ENCODE measurements at regions not wholly inside any gene's neighbourhood (a gene's known extent, or its start where the extent isn't known, plus 50 kb on each side); places are given as distances from the start of the nearest gene placed in this dataset.

DNA sequence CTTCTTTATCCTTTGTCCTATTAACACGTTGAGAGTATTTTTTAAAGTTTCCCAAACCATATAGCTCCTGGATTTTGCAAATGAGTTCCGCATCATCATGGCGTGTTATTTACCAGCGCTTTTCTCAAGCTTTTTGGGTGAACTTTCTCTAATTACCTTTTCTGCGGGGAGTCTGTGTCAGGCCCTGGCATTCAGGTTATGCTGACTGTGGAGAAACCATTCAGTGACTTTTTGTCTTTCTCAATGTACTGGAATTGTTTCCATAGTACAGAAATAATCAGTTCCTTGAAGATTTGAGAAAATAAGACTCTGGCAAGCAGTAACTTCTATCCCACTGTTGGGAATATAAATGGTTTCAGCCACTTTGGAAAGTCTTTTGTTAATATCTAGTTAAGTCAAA lies 115.3 kb downstream of the CDH26 start:
- DNase-seq = no peak
- Histone ChIP-seq H3K36me3 (ENCODE audit: insufficient read depth, low read length) (no peaks in the 10 kb centered on the region), H3K27me3 (ENCODE audit: low read length) (0 out of 2 replicates have a peak, but pooled peaks cover 2% of the 10 kb centered on the region), H3K9me3 (ENCODE audit: low read length) (no peaks in the 10 kb centered on the region), H4K20me1 (ENCODE audit: insufficient read depth, low read depth, low read length) (no peaks in the 10 kb centered on the region), H3K4me3 (ENCODE audit: low read length) (no peak overlapping the region), H3K9me2 (replicated peaks; ENCODE audit: insufficient read depth, low read length) (no peaks in the 10 kb centered on the region), H2AFZ (ENCODE audit: low read length) (no peak overlapping the region), H3K4me1 (ENCODE audit: low read length) (no peaks in the 10 kb centered on the region), H3K79me2 (ENCODE audit: low read length) (no peaks in the 10 kb centered on the region), H3K27ac (ENCODE audit: low read length) (no peak overlapping the region), H3K9ac (ENCODE audit: low read length) (no peak overlapping the region), H3K4me2 (ENCODE audit: low read depth, low read length, poor library complexity, severe bottlenecking) (no peak overlapping the region)

DNA sequence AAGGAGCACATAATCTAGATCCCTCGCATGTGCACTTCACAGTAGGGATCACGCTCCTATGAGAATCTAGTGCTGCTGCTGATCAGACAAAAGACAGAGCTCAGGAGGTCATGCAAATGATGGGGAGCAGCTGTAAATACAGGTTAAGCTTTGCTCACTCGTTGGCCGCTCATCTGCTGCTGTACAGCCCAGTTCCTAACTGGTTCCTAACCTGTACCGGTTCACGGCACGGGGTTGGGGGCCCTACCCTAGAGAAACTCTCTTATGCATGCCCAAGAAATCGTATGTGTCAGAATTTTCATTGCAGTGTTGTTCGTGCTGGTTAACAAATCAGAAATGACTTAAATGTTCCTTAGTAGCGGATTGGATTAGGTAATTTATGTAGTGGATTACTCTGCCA lies 116.1 kb downstream of the CDH26 start:
- H3K27me3 ChIP-seq (ENCODE audit: low read length) = 0 out of 2 replicates have a peak, but pooled peaks cover 2% of the 10 kb centered on the region
- no peaks in the 10 kb centered on the region for H3K79me2 ChIP-seq (ENCODE audit: low read length)
- no peak overlapping the region for H2AFZ ChIP-seq (ENCODE audit: low read length)
- H3K4me3 ChIP-seq (ENCODE audit: low read length) = no peak overlapping the region
- no peaks in the 10 kb centered on the region for H4K20me1 ChIP-seq (ENCODE audit: insufficient read depth, low read depth, low read length)
- H3K4me1 ChIP-seq (ENCODE audit: low read length) = no peaks in the 10 kb centered on the region
- no peak for DNase-seq
- H3K36me3 ChIP-seq (ENCODE audit: insufficient read depth, low read length) = no peaks in the 10 kb centered on the region
- no peak overlapping the region for H3K9ac ChIP-seq (ENCODE audit: low read length)
- no peaks in the 10 kb centered on the region for H3K9me2 ChIP-seq (replicated peaks; ENCODE audit: insufficient read depth, low read length)
- no peak overlapping the region for H3K27ac ChIP-seq (ENCODE audit: low read length)
- no peaks in the 10 kb centered on the region for H3K9me3 ChIP-seq (ENCODE audit: low read length)
- H3K4me2 ChIP-seq (ENCODE audit: low read depth, low read length, poor library complexity, severe bottlenecking) = no peak overlapping the region

DNA sequence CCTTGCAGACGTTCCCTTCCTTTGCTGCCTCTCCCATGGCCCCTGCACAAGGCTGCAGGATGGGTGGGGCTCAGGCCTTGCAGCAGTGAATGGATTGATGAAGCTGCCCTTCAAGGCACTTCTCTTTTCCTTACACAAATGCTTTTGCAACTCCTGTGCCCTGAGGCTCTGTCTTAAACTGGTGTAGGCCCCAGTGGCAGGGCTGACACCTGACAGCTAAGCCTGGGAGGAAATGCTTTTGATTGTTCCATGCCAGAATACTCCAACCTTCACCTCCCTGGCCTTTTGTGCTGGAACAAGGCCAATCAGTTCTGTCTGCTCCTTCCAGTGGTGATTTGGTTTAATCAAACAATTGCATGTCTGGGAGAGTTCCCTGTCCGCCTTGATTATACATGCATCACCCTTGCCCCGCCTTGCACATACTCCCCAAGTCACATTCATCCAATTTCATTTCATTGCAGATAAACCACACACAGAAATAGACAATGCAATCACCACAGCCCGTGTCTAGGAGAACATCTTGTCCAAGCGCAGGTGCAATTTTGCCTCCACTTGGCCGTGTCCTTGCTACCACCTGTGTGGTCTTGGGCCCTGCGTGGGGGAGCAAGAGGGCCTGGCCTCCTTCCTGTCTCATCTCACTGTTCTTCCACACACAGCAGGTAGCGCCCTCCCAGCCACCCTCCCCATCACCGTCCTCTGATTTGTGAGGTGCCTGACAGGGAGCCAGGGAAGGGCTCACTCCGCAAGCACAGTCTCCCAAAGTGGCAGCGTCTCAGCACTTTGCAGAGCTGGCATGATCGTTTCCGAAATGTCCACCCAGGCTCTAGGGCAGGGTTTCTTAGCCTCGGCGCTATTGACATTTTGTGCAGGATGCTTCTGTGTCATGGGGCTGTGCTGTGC lies 120.4 kb downstream of the CDH26 start:
- Histone ChIP-seq H2AFZ (ENCODE audit: low read length) (no peak overlapping the region), H4K20me1 (ENCODE audit: insufficient read depth, low read depth, low read length) (no peaks in the 10 kb centered on the region), H3K36me3 (ENCODE audit: insufficient read depth, low read length) (no peaks in the 10 kb centered on the region), H3K4me2 (ENCODE audit: low read depth, low read length, poor library complexity, severe bottlenecking) (no peak overlapping the region), H3K4me1 (ENCODE audit: low read length) (no peaks in the 10 kb centered on the region), H3K27ac (ENCODE audit: low read length) (no peak overlapping the region), H3K9me2 (replicated peaks; ENCODE audit: insufficient read depth, low read length) (no peaks in the 10 kb centered on the region), H3K4me3 (ENCODE audit: low read length) (no peak overlapping the region), H3K79me2 (ENCODE audit: low read length) (no peaks in the 10 kb centered on the region), H3K9me3 (ENCODE audit: low read length) (no peaks in the 10 kb centered on the region), H3K9ac (ENCODE audit: low read length) (no peak overlapping the region), H3K27me3 (ENCODE audit: low read length) (no peaks in the 10 kb centered on the region)
- DNase-seq = no peak

DNA sequence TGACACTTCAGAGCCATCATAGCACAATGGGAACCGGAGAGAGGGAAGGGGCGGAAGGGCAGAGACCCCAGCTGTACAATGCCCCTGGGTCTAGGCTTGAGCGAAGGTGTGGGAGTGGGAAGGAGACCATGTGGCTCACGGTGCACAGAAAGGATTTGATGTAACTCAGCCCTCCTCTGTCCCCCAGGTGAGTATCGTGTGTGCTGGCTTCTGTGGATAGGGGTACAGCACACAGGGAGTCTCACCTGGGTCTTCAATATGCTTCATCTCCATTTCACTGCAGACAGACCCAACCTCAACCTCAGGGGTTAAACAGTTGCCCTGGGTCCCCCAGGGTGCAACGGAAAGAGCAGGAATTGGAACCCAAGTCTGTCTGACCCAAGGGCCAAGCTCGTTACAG lies 122.2 kb downstream of the CDH26 start:
- no peaks in the 10 kb centered on the region for H4K20me1 ChIP-seq (ENCODE audit: insufficient read depth, low read depth, low read length)
- no peaks in the 10 kb centered on the region for H3K36me3 ChIP-seq (ENCODE audit: insufficient read depth, low read length)
- no peak overlapping the region for H3K4me2 ChIP-seq (ENCODE audit: low read depth, low read length, poor library complexity, severe bottlenecking)
- H3K4me1 ChIP-seq (ENCODE audit: low read length) = no peaks in the 10 kb centered on the region
- H3K27ac ChIP-seq (ENCODE audit: low read length) = no peak overlapping the region
- no peaks in the 10 kb centered on the region for H3K9me2 ChIP-seq (replicated peaks; ENCODE audit: insufficient read depth, low read length)
- H3K9ac ChIP-seq (ENCODE audit: low read length) = no peak overlapping the region
- H3K27me3 ChIP-seq (ENCODE audit: low read length) = no peaks in the 10 kb centered on the region
- no peaks in the 10 kb centered on the region for H3K79me2 ChIP-seq (ENCODE audit: low read length)
- H2AFZ ChIP-seq (ENCODE audit: low read length) = no peak overlapping the region
- no peak for DNase-seq
- H3K4me3 ChIP-seq (ENCODE audit: low read length) = no peak overlapping the region
- H3K9me3 ChIP-seq (ENCODE audit: low read length) = no peaks in the 10 kb centered on the region

DNA sequence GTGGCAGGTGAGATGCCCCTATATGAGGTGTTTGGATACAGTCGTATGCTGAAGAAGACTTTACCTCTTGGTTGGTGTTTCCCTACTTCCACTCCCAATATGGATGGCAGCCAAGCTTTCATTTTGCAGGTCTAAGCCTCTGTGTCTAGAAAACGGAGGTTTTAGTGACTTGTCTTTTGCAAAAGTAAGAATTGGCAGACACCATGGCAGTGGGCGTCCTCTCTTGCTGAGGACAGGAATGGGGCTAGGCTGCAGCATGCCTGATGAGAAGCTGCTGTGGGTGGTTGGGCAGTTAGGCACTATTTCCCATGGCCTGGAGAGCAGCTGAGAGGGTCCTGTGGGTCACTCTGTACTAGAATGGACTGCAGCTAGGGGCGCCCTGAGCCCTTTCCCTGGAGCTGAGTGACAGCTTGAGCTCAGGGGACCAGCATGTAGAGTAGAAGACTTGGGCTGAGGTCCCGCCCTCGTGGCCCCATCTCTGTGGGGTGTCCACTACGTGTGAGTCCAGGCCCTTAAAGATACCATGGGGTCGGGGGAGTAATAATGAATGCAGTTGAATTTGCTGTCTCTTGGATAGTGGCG lies 127.4 kb downstream of the CDH26 start:
- Histone ChIP-seq H3K27ac (ENCODE audit: low read length) (no peak overlapping the region), H3K9me3 (ENCODE audit: low read length) (no peaks in the 10 kb centered on the region), H3K4me3 (ENCODE audit: low read length) (no peak overlapping the region), H3K79me2 (ENCODE audit: low read length) (no peaks in the 10 kb centered on the region), H3K9ac (ENCODE audit: low read length) (no peak overlapping the region), H4K20me1 (ENCODE audit: insufficient read depth, low read depth, low read length) (no peaks in the 10 kb centered on the region), H3K4me1 (ENCODE audit: low read length) (no peaks in the 10 kb centered on the region), H3K36me3 (ENCODE audit: insufficient read depth, low read length) (no peaks in the 10 kb centered on the region), H3K9me2 (replicated peaks; ENCODE audit: insufficient read depth, low read length) (no peaks in the 10 kb centered on the region), H2AFZ (ENCODE audit: low read length) (no peak overlapping the region), H3K4me2 (ENCODE audit: low read depth, low read length, poor library complexity, severe bottlenecking) (no peak overlapping the region), H3K27me3 (ENCODE audit: low read length) (no peaks in the 10 kb centered on the region)
- no peak for DNase-seq

DNA sequence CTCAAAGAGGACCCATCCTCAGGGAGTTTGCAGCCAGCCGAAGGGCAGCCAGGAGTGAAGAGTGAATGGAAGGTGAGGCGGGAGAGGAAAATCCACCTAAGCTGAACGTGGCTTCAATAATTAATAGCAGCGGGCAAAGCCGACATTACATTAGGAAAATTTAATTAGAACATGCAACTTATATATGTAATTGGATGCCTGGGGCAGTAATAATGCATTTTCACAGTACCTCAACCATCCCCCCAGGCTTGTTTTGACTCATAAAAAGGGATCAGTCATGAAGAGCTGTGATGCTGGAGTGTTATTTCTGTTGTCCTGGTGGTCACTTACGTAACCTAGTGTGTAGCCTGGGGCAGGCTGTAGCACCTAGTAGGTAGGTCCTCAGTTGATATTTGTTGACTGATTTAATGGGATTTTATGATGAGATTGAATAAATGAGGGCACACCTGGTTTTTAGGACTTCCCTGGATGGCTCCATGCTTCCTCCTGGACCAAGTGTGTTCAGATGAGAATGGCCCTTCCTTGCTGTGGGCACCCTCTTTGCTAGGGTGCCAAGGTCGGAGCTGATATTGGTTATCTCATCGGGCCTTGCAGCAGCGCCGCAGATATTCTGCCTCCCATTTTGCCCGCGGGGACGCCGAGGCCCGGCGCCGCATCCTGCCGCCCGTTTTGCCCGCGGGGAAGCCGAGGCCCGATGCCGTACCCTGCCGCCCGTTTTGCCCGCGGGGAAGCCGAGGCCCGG lies 128.8 kb downstream of the CDH26 start:
- Histone ChIP-seq H2AFZ (ENCODE audit: low read length) (no peak overlapping the region), H3K79me2 (ENCODE audit: low read length) (no peaks in the 10 kb centered on the region), H4K20me1 (ENCODE audit: insufficient read depth, low read depth, low read length) (no peaks in the 10 kb centered on the region), H3K27ac (ENCODE audit: low read length) (no peak overlapping the region), H3K4me2 (ENCODE audit: low read depth, low read length, poor library complexity, severe bottlenecking) (no peak overlapping the region), H3K36me3 (ENCODE audit: insufficient read depth, low read length) (no peaks in the 10 kb centered on the region), H3K4me1 (ENCODE audit: low read length) (no peaks in the 10 kb centered on the region), H3K9me3 (ENCODE audit: low read length) (no peaks in the 10 kb centered on the region), H3K9ac (ENCODE audit: low read length) (no peak overlapping the region), H3K27me3 (ENCODE audit: low read length) (no peaks in the 10 kb centered on the region), H3K4me3 (ENCODE audit: low read length) (no peak overlapping the region), H3K9me2 (replicated peaks; ENCODE audit: insufficient read depth, low read length) (no peaks in the 10 kb centered on the region)
- no peak for DNase-seq

DNA sequence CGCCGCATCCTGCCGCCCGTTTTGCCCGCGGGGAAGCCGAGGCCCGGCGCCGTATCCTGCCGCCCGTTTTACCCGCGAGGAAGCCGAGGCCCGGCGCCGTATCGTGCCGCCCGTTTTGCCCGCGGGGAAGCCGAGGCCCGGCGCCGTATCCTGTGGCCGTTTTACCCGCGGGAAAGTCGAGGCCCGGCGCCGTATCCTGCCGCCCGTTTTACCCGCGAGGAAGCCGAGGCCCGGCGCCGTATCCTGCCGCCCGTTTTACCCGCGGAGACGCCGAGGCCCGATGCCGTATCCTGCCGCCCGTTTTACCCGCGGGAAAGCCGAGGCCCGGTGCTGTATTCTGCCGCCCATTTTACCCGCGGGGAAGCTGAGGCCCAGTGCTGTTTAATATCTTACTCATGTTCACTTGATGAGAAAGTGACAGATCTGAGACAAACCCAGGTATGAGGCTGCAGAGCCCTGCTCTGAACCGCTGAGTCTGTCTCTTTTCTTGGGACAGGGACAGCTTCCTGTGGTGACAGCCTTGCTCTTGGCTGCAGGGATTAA lies 129.4 kb downstream of the CDH26 start:
- no peak overlapping the region for H3K4me3 ChIP-seq (ENCODE audit: low read length)
- no peaks in the 10 kb centered on the region for H4K20me1 ChIP-seq (ENCODE audit: insufficient read depth, low read depth, low read length)
- no peak for DNase-seq
- H3K36me3 ChIP-seq (ENCODE audit: insufficient read depth, low read length) = no peaks in the 10 kb centered on the region
- H2AFZ ChIP-seq (ENCODE audit: low read length) = no peak overlapping the region
- no peaks in the 10 kb centered on the region for H3K79me2 ChIP-seq (ENCODE audit: low read length)
- no peaks in the 10 kb centered on the region for H3K4me1 ChIP-seq (ENCODE audit: low read length)
- H3K27me3 ChIP-seq (ENCODE audit: low read length) = no peaks in the 10 kb centered on the region
- H3K27ac ChIP-seq (ENCODE audit: low read length) = no peak overlapping the region
- no peak overlapping the region for H3K9ac ChIP-seq (ENCODE audit: low read length)
- H3K9me2 ChIP-seq (replicated peaks; ENCODE audit: insufficient read depth, low read length) = no peaks in the 10 kb centered on the region
- no peaks in the 10 kb centered on the region for H3K9me3 ChIP-seq (ENCODE audit: low read length)
- no peak overlapping the region for H3K4me2 ChIP-seq (ENCODE audit: low read depth, low read length, poor library complexity, severe bottlenecking)

DNA sequence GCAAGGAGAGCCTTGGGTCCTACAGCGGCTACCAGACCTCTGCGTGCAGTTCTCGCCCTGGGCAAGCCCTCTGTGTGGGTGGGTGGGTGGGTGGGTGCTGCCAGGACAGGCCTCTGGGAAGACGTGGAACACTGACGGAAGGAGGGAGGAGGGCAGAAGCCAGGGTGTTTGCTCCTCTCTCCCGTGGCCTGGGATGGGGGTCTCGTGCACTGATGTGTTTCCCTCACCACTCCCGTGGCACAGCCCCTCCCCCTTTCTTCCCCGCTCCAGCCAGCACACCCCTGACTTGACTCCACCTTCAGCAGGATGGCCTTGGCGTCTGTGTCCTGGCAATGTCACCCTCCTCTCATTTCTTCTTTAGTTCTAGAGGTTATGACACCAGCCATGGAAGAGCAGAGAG lies 130.0 kb downstream of the CDH26 start:
- no peak for DNase-seq
- no peaks in the 10 kb centered on the region for H3K9me2 ChIP-seq (replicated peaks; ENCODE audit: insufficient read depth, low read length)
- H4K20me1 ChIP-seq (ENCODE audit: insufficient read depth, low read depth, low read length) = no peaks in the 10 kb centered on the region
- H3K9ac ChIP-seq (ENCODE audit: low read length) = no peak overlapping the region
- no peaks in the 10 kb centered on the region for H3K4me1 ChIP-seq (ENCODE audit: low read length)
- H3K4me3 ChIP-seq (ENCODE audit: low read length) = no peak overlapping the region
- H3K79me2 ChIP-seq (ENCODE audit: low read length) = no peaks in the 10 kb centered on the region
- H3K27ac ChIP-seq (ENCODE audit: low read length) = no peak overlapping the region
- no peaks in the 10 kb centered on the region for H3K36me3 ChIP-seq (ENCODE audit: insufficient read depth, low read length)
- no peak overlapping the region for H3K4me2 ChIP-seq (ENCODE audit: low read depth, low read length, poor library complexity, severe bottlenecking)
- H3K9me3 ChIP-seq (ENCODE audit: low read length) = no peaks in the 10 kb centered on the region
- no peaks in the 10 kb centered on the region for H3K27me3 ChIP-seq (ENCODE audit: low read length)
- no peak overlapping the region for H2AFZ ChIP-seq (ENCODE audit: low read length)
